Transverse colon (tissue), 4 donors: ENCODE measurements at regions not wholly inside any gene's neighbourhood (a gene's known extent, or its start where the extent isn't known, plus 50 kb on each side); places are given as distances from the start of the nearest gene placed in this dataset.

Experiments used
- DNase-seq: peaks from one replicate; pipeline ENCODE4 v3.0.0-alpha.2; 2019
- H3K27ac ChIP-seq, 4 donors: fragments of 200-600 bp; sonication (generic); 2 replicates each; pipeline ENCODE4 v1.5.1; 2016 to 2018; ENCODE audit warnings: inconsistent platforms in 4 of 4
- H3K27me3 ChIP-seq: fragments of 200-600 bp; sonication (generic); 2 replicates; pipeline ENCODE4 v1.5.1; 2017; ENCODE audit warnings: inconsistent platforms
- H3K36me3 ChIP-seq, 4 donors: fragments of 200-600 bp; sonication (generic); 2 replicates each; pipeline ENCODE4 v1.5.1; 2017 to 2019; ENCODE audit warnings: inconsistent platforms in 4 of 4
- H3K4me1 ChIP-seq, 4 donors: fragments of 200-600 bp; sonication (generic); 2 replicates each; pipeline ENCODE4 v1.5.1; 2017 to 2020; ENCODE audit warnings: inconsistent platforms in 4 of 4
- H3K4me3 ChIP-seq, 4 donors: fragments of 200-600 bp; sonication (generic); 1 replicate in 1 of 4; 2 replicates in 3 of 4; pipeline versions ENCODE4 v1.5.1 to v1.6.1; 2017 to 2019; ENCODE audit warnings: inconsistent platforms in 4 of 4
- H3K9me3 ChIP-seq, 2 donors: fragments of 200-600 bp; sonication (generic); 2 replicates each; pipeline ENCODE4 v1.5.1; 2017 to 2019; ENCODE audit warnings: inconsistent platforms in 2 of 2
- EP300 ChIP-seq: sonication (generic); formaldehyde crosslinking; IDR thresholded peaks from one replicate; pipeline ENCODE4 v1.6.1; 2017; ENCODE audit warnings: antibody characterized with exemption, low read depth
- POLR2A ChIP-seq: fragments of 450-650 bp; IDR thresholded peaks from one replicate; pipeline ENCODE4 v1.6.1; 2016; ENCODE audit warnings: antibody characterized with exemption, mild to moderate bottlenecking, moderate library complexity
- POLR2AphosphoS5 ChIP-seq, 3 donors: sonication (generic); formaldehyde crosslinking; IDR thresholded peaks; one replicate each; pipeline ENCODE4 v1.6.1; 2016; ENCODE audit warnings: antibody characterized with exemption in 3 of 3
- WGBS, 2 donors: methylation state at CpG; one replicate each; pipeline ENCODE4 v1.1.5; 2018; ENCODE audit warnings: low coverage in 1 of 2; 5-methylcytosine and 5-hydroxymethylcytosine counted together
- in situ Hi-C, 4 donors: fragments of 200-750 bp; cut with MboI; loops; one replicate each; pipeline versions ENCODE4 v1.15.0 to v1.15.1; 2017; ENCODE audit warnings: low sequenced_read_pairs in 3 of 4, low pct_ligation_motif_present in 1 of 4, low pct_unique_long_range_greater_than_20kb in 1 of 4
- intact Hi-C: fragments of 100-400 bp; cut with DNase I; formaldehyde crosslinking; loops from one replicate; pipeline ENCODE4 v1.15.1; 2023; ENCODE audit warnings: low total_unique reads
- TF ChIP-seq, protein P1 (sequence below), 5 experiments: fragments of 200-600 bp in 3 of 5; fragments of 450-650 bp in 2 of 5; sonication (generic) in 3 of 5; IDR thresholded peaks; 1 replicate in 2 of 5; 2 replicates in 3 of 5; pipeline ENCODE4 v1.5.1; 2016 to 2017; ENCODE audit warnings: antibody characterized with exemption in 5 of 5, inconsistent platforms in 3 of 5, mild to moderate bottlenecking in 2 of 5, moderate library complexity in 1 of 5

- TF ChIP-seq POLR2A (no peak), EP300 (no peak), POLR2AphosphoS5 (IDR thresholded peaks at IDR 0.05) (no peak)
- TF ChIP-seq, protein P1, sequence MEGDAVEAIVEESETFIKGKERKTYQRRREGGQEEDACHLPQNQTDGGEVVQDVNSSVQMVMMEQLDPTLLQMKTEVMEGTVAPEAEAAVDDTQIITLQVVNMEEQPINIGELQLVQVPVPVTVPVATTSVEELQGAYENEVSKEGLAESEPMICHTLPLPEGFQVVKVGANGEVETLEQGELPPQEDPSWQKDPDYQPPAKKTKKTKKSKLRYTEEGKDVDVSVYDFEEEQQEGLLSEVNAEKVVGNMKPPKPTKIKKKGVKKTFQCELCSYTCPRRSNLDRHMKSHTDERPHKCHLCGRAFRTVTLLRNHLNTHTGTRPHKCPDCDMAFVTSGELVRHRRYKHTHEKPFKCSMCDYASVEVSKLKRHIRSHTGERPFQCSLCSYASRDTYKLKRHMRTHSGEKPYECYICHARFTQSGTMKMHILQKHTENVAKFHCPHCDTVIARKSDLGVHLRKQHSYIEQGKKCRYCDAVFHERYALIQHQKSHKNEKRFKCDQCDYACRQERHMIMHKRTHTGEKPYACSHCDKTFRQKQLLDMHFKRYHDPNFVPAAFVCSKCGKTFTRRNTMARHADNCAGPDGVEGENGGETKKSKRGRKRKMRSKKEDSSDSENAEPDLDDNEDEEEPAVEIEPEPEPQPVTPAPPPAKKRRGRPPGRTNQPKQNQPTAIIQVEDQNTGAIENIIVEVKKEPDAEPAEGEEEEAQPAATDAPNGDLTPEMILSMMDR (IDR thresholded peaks at IDR 0.05), result no peak
- no peak overlapping the region for H3K27ac ChIP-seq
- H3K9me3 ChIP-seq, result no peaks in the 10 kb centered on the region
- H3K4me1 ChIP-seq, result no peaks in the 10 kb centered on the region
- H3K4me3 ChIP-seq, result no peak overlapping the region
- intact Hi-C loops (no loop called here), in situ Hi-C loops (no loop called here)
- DNase-seq, result no peak
- no peaks in the 10 kb centered on the region for H3K36me3 ChIP-seq
- whole genome bisulfite sequencing, 2 donors, result 24 to 49% methylated on average over 2 of the region's 2 CpGs
- H3K27me3 ChIP-seq, result no peaks in the 10 kb centered on the region
These were observed 242.2 kb upstream of the EDNRB start for GRCh38 chr13:78160793-78161192.

DNA sequence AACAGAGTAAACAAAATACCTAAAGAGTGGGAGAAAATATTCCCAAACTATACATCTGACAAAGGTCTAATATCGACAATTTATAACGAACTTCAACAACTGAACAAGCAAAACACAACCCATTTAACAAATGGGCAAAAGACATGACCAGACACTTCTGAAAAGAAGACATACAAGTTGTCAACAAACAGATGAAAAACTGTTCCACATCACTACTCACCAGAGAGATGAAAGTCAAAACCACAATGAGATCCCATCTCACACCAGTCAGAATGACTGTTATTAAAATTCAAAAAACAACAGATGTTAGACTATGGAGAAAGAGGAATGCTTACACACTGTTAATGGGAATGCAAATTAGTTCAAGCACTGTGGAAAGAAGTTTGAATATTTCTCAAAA, 233.8 kb upstream of the EDNRB start:
- H3K36me3 ChIP-seq, result no peaks in the 10 kb centered on the region
- no peaks in the 10 kb centered on the region for H3K27me3 ChIP-seq
- H3K4me3 ChIP-seq, result no peak overlapping the region
- intact Hi-C loops (no loop called here), in situ Hi-C loops (no loop called here)
- no peaks in the 10 kb centered on the region for H3K4me1 ChIP-seq
- no peak for TF ChIP-seq EP300
- no peak for TF ChIP-seq POLR2AphosphoS5 (IDR thresholded peaks at IDR 0.05)
- TF ChIP-seq POLR2A, result no peak
- TF ChIP-seq, protein P1 (IDR thresholded peaks at IDR 0.05), result no peak
- no peak overlapping the region for H3K27ac ChIP-seq
- H3K9me3 ChIP-seq, result no peaks in the 10 kb centered on the region
- 89 to 91% methylated on average over 2 of the region's 2 CpGs for WGBS, 2 donors
- no peak for DNase-seq

- Histone ChIP-seq H3K27me3 (no peaks in the 10 kb centered on the region), H3K4me1 (no peaks in the 10 kb centered on the region), H3K36me3 (no peaks in the 10 kb centered on the region), H3K4me3 (no peak overlapping the region), H3K9me3 (no peaks in the 10 kb centered on the region), H3K27ac (no peak overlapping the region)
- in situ Hi-C loops, result loop anchor here in 3 of 4 donors (10.0 to 25.0 kb wide), 3 partner anchors 814 to 839 kb away; no protein-coding TSS in a partner anchor
- intact Hi-C loops, result no loop called here
- TF ChIP-seq, protein P1 (IDR thresholded peaks at IDR 0.05), result no peak
- TF ChIP-seq POLR2A (no peak), POLR2AphosphoS5 (IDR thresholded peaks at IDR 0.05) (no peak), EP300 (no peak)
- DNase-seq, result no peak
These were observed 229.3 kb upstream of the EDNRB start for GRCh38 chr13:78147905-78148304.

DNA sequence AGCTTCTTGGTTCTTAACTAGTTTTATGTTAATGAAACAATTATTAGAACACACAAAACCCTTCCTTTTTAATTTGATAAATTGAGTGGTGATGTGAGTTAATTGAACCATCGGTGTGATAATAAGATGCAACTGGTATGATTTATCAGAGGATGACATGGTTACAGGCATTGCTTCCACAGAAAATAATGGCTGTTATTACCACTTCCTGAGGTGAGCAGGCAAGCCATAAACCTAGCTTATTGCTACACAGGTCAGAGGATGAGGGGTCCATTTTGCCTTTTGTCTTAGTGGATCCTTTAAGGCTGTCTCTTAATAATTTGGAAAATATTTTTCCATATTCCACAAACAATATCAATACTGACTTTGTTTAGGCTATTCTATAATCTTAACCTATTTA, 226.6 kb upstream of the EDNRB start:
- TF ChIP-seq POLR2A (no peak), EP300 (no peak)
- Histone ChIP-seq H3K4me1 (no peaks in the 10 kb centered on the region), H3K27me3 (no peaks in the 10 kb centered on the region), H3K36me3 (no peaks in the 10 kb centered on the region), H3K27ac (no peak overlapping the region), H3K9me3 (no peaks in the 10 kb centered on the region), H3K4me3 (no peak overlapping the region)
- in situ Hi-C loops (loop anchor here in 3 of 4 donors (10.0 to 25.0 kb wide), 3 partner anchors 817 to 842 kb away; no protein-coding TSS in a partner anchor), intact Hi-C loops (no loop called here)
- WGBS, 2 donors, result 86 to 100% methylated on average over 1 of the region's 1 CpG
- DNase-seq, result no peak

DNA sequence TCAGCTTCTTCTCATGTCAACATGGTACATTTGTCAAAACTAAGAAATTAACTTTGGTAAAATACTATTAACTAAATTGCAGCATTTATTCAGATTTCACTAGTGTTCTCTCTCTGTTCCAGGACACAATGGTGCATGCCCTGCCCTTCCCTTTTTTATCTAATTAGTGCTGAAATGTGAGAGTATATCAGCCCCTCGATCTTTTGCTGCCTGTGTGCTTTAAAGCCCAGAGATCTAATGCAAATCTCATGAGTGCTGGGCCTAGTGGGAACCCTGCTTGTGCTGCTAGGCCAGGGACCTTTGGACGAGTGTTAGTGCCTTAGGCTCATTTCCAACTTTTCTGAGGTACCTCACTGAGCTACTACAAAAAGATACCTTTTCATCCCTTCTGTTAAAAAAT, 221.1 kb upstream of the EDNRB start:
- H3K27ac ChIP-seq, result no peak overlapping the region
- in situ Hi-C loops (loop anchor here (10.0 to 25.0 kb wide), 3 partner anchors 823 to 848 kb away; no protein-coding TSS in a partner anchor), intact Hi-C loops (no loop called here)
- H3K4me1 ChIP-seq, result no peaks in the 10 kb centered on the region
- H3K27me3 ChIP-seq, result no peaks in the 10 kb centered on the region
- H3K4me3 ChIP-seq, result no peak overlapping the region
- H3K36me3 ChIP-seq, result no peaks in the 10 kb centered on the region
- 36% methylated on average over 2 of the region's 2 CpGs; no CpG with 5 or more reads in 1 of the 2 donors for WGBS, 2 donors
- DNase-seq, result no peak
- H3K9me3 ChIP-seq, result no peaks in the 10 kb centered on the region
- TF ChIP-seq, protein P1 (IDR thresholded peaks at IDR 0.05), result no peak
- no peak for TF ChIP-seq POLR2A
- TF ChIP-seq POLR2AphosphoS5 (IDR thresholded peaks at IDR 0.05), result no peak
- no peak for TF ChIP-seq EP300
